HEK293 (cell line): ENCODE measurements at regions not wholly inside any gene's neighbourhood (a gene's known extent, or its start where the extent isn't known, plus 50 kb on each side); places are given as distances from the start of the nearest gene placed in this dataset.

Experiments
- CTCF ChIA-PET: fragments of 350-600 bp; formaldehyde crosslinking; extraction: SDS; loops from one replicate; lab custom pipeline; 2021; ENCODE audit warnings: antibody characterized with exemption; lab: Yijun Ruan, JAX
- POLR2A ChIA-PET: fragments of 300-600 bp; formaldehyde crosslinking; extraction: SDS; loops from one replicate; lab custom pipeline; 2020; ENCODE audit warnings: antibody characterized with exemption, inconsistent platforms; lab: Yijun Ruan, JAX
- H3K27ac ChIP-seq: fragments of 200-500 bp; sonication (Bioruptor generic); 2 replicates; pipeline ENCODE4 v1.5.1; 2014; ENCODE audit warnings: low read depth, low read length, control low read depth, inconsistent platforms; ENCODE audit errors: extremely low read depth
- H3K36me3 ChIP-seq, 2 experiments: fragments of 200-500 bp in 1 of 2; sonication (Bioruptor generic) in 1 of 2; 1 replicate in 1 of 2; 2 replicates in 1 of 2; pipeline ENCODE4 v1.5.1; 2014 to 2017; ENCODE audit warnings: inconsistent platforms in 2 of 2, low read length in 2 of 2; ENCODE audit not compliant: control insufficient read depth in 2 of 2, insufficient read depth in 1 of 2
- H3K4me1 ChIP-seq: fragments of 200-500 bp; sonication (Bioruptor generic); 2 replicates; pipeline ENCODE4 v1.5.1; 2014; ENCODE audit warnings: mild to moderate bottlenecking, low read length, inconsistent platforms; ENCODE audit not compliant: control insufficient read depth, insufficient read depth
- H3K4me3 ChIP-seq: 2 replicates; pipeline ENCODE4 v1.5.1; 2011; ENCODE audit warnings: low read depth, mild to moderate bottlenecking, control low read depth, low read length, moderate library complexity
- H3K9me3 ChIP-seq: fragments of 200-500 bp; sonication (Bioruptor generic); 2 replicates; pipeline ENCODE4 v1.5.1; 2014; ENCODE audit warnings: low read depth, low read length, inconsistent platforms; ENCODE audit not compliant: control insufficient read depth, insufficient read depth
- KLF10 ChIP-seq: fragments of 450-650 bp; IDR thresholded peaks from 2 replicates; pipeline ENCODE4 v1.5.1; 2018; ENCODE audit warnings: missing biosample characterization, mild to moderate bottlenecking, missing genetic modification characterization
- KLF9 ChIP-seq: fragments of 450-650 bp; formaldehyde crosslinking; IDR thresholded peaks from 2 replicates; pipeline ENCODE4 v1.5.1; 2016; ENCODE audit warnings: missing biosample characterization, missing genetic modification characterization, low read depth
- YY1 ChIP-seq: fragments of 450-650 bp; formaldehyde crosslinking; IDR thresholded peaks from 2 replicates; pipeline ENCODE4 v1.5.1; 2018; ENCODE audit warnings: missing biosample characterization, missing genetic modification characterization
- ZNF2 ChIP-seq: fragments of 450-650 bp; formaldehyde crosslinking; IDR thresholded peaks from 2 replicates; pipeline ENCODE4 v1.5.1; 2016; ENCODE audit warnings: missing biosample characterization, missing genetic modification characterization
- ZNF239 ChIP-seq: fragments of 450-650 bp; formaldehyde crosslinking; IDR thresholded peaks from 2 replicates; pipeline ENCODE4 v1.5.1; 2016; ENCODE audit warnings: missing biosample characterization, missing genetic modification characterization
- ZNF274 ChIP-seq, 2 experiments: fragments of 200-500 bp in 1 of 2; fragments of 450-650 bp in 1 of 2; sonication (Bioruptor generic) in 1 of 2; formaldehyde crosslinking in 1 of 2; IDR thresholded peaks; 2 replicates each; pipeline versions ENCODE4 v1.5.1 to v1.6.1; 2014 to 2016; ENCODE audit warnings: borderline replicate concordance in 1 of 2, inconsistent platforms in 1 of 2, low read length in 1 of 2, missing biosample characterization in 1 of 2, missing genetic modification characterization in 1 of 2
- ZNF311 ChIP-seq: fragments of 450-650 bp; formaldehyde crosslinking; IDR thresholded peaks from 2 replicates; pipeline ENCODE4 v1.5.1; 2017; ENCODE audit warnings: missing biosample characterization, missing genetic modification characterization, borderline replicate concordance
- ZNF324 ChIP-seq: fragments of 450-650 bp; formaldehyde crosslinking; IDR thresholded peaks from 2 replicates; pipeline ENCODE4 v1.5.1; 2016; ENCODE audit warnings: missing biosample characterization, missing genetic modification characterization
- ZNF394 ChIP-seq: fragments of 450-650 bp; formaldehyde crosslinking; IDR thresholded peaks from 2 replicates; pipeline ENCODE4 v1.5.1; 2016; ENCODE audit warnings: missing biosample characterization, missing genetic modification characterization, mild to moderate bottlenecking, moderate library complexity, borderline replicate concordance
- ZNF426 ChIP-seq: fragments of 450-650 bp; formaldehyde crosslinking; IDR thresholded peaks from 2 replicates; pipeline ENCODE4 v1.5.1; 2017; ENCODE audit warnings: missing biosample characterization, missing genetic modification characterization, mild to moderate bottlenecking, inconsistent platforms, moderate library complexity
- ZNF530 ChIP-seq: fragments of 450-650 bp; formaldehyde crosslinking; IDR thresholded peaks from 2 replicates; pipeline ENCODE4 v1.5.1; 2016; ENCODE audit warnings: low read depth, missing biosample characterization, missing genetic modification characterization
- ZNF549 ChIP-seq: fragments of 450-650 bp; IDR thresholded peaks from 2 replicates; pipeline ENCODE4 v1.5.1; 2018; ENCODE audit warnings: missing biosample characterization, missing genetic modification characterization, mild to moderate bottlenecking, inconsistent platforms, moderate library complexity
- ZNF670 ChIP-seq: fragments of 450-650 bp; formaldehyde crosslinking; IDR thresholded peaks from 2 replicates; pipeline ENCODE4 v1.5.1; 2016; ENCODE audit warnings: missing biosample characterization, missing genetic modification characterization, low read depth
- ZNF707 ChIP-seq: fragments of 450-650 bp; formaldehyde crosslinking; IDR thresholded peaks from 2 replicates; pipeline ENCODE4 v1.5.1; 2016; ENCODE audit warnings: missing biosample characterization, missing genetic modification characterization
- TF ChIP-seq, protein P1 (sequence below): fragments of 450-650 bp; formaldehyde crosslinking; IDR thresholded peaks from 2 replicates; pipeline ENCODE4 v1.5.1; 2016; ENCODE audit warnings: missing biosample characterization, missing genetic modification characterization, borderline replicate concordance

DNA sequence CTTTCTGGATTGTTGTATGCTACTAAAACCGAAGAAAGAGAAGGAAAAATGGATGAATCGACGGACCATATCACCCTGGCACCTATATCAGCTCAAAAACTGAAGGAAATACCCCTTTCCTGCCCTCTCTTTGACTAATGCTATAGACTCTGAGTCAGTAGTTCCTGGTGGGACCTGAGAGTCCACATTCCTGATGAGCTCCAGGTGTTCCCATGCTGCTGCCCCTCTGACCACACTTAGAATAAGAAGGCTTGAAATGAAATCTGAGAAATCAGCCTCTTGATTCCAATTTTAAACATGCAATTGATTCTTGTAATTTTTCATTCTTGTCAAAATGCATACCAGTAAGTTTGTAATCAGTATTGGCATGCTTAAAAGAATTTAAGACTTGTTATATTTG is 75.2 kb downstream of the PRL start (continued):
- TF ChIP-seq, protein P1, sequence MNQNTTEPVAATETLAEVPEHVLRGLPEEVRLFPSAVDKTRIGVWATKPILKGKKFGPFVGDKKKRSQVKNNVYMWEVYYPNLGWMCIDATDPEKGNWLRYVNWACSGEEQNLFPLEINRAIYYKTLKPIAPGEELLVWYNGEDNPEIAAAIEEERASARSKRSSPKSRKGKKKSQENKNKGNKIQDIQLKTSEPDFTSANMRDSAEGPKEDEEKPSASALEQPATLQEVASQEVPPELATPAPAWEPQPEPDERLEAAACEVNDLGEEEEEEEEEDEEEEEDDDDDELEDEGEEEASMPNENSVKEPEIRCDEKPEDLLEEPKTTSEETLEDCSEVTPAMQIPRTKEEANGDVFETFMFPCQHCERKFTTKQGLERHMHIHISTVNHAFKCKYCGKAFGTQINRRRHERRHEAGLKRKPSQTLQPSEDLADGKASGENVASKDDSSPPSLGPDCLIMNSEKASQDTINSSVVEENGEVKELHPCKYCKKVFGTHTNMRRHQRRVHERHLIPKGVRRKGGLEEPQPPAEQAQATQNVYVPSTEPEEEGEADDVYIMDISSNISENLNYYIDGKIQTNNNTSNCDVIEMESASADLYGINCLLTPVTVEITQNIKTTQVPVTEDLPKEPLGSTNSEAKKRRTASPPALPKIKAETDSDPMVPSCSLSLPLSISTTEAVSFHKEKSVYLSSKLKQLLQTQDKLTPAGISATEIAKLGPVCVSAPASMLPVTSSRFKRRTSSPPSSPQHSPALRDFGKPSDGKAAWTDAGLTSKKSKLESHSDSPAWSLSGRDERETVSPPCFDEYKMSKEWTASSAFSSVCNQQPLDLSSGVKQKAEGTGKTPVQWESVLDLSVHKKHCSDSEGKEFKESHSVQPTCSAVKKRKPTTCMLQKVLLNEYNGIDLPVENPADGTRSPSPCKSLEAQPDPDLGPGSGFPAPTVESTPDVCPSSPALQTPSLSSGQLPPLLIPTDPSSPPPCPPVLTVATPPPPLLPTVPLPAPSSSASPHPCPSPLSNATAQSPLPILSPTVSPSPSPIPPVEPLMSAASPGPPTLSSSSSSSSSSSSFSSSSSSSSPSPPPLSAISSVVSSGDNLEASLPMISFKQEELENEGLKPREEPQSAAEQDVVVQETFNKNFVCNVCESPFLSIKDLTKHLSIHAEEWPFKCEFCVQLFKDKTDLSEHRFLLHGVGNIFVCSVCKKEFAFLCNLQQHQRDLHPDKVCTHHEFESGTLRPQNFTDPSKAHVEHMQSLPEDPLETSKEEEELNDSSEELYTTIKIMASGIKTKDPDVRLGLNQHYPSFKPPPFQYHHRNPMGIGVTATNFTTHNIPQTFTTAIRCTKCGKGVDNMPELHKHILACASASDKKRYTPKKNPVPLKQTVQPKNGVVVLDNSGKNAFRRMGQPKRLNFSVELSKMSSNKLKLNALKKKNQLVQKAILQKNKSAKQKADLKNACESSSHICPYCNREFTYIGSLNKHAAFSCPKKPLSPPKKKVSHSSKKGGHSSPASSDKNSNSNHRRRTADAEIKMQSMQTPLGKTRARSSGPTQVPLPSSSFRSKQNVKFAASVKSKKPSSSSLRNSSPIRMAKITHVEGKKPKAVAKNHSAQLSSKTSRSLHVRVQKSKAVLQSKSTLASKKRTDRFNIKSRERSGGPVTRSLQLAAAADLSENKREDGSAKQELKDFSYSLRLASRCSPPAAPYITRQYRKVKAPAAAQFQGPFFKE (tag by site-specific recombination), result no peak
- TF ChIP-seq, all 188 proteins: peak for 0

DNA sequence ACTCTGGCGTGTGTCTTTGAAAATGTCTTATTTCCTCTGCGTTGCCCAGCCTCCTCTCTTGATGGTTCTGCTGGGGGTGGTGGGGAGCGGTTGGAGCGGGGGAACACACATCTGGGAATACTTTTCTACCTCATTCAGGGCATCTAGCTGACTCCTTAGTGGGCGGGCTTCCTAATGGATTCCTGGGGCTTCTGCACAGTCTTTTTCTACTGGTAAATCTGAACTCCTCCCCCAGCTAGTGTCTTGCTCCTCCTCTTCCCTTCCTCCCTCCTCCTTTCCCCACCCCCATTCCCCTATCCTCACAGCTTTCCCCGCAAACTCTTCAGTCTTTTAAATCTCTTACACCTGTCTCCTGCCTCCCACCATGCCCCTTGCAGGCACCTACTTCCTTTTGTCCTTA is 74.4 kb downstream of the PRL start:
- Histone ChIP-seq H3K9me3 (no peaks in the 10 kb centered on the region), H3K4me1 (no peaks in the 10 kb centered on the region), H3K4me3 (no peak overlapping the region), H3K27ac (no peak overlapping the region), H3K36me3 (no peaks in the 10 kb centered on the region)
- ChIA-PET CTCF (no interaction called here), POLR2A (no interaction called here)
- no peak for TF ChIP-seq KLF9 (tag by site-specific recombination)
- TF ChIP-seq ZNF530 (tag by site-specific recombination), result no peak
- no peak for TF ChIP-seq ZNF670 (tag by site-specific recombination)
- TF ChIP-seq ZNF239 (tag by site-specific recombination), result no peak
- TF ChIP-seq ZNF394 (tag by site-specific recombination), result no peak
- no peak for TF ChIP-seq ZNF426 (tag by site-specific recombination)
- no peak for TF ChIP-seq ZNF324 (tag by site-specific recombination)
- no peak for TF ChIP-seq ZNF274 (IDR thresholded peaks at IDR 0.05; ENCODE audit: low read length)
- no peak for TF ChIP-seq ZNF274 (tag by site-specific recombination; IDR thresholded peaks at IDR 0.05; ENCODE audit: borderline replicate concordance)
- TF ChIP-seq ZNF2 (tag by site-specific recombination), result no peak
- no peak for TF ChIP-seq YY1 (tag by site-specific recombination)
- TF ChIP-seq ZNF549, result no peak
- no peak for TF ChIP-seq ZNF707 (tag by site-specific recombination)

DNA sequence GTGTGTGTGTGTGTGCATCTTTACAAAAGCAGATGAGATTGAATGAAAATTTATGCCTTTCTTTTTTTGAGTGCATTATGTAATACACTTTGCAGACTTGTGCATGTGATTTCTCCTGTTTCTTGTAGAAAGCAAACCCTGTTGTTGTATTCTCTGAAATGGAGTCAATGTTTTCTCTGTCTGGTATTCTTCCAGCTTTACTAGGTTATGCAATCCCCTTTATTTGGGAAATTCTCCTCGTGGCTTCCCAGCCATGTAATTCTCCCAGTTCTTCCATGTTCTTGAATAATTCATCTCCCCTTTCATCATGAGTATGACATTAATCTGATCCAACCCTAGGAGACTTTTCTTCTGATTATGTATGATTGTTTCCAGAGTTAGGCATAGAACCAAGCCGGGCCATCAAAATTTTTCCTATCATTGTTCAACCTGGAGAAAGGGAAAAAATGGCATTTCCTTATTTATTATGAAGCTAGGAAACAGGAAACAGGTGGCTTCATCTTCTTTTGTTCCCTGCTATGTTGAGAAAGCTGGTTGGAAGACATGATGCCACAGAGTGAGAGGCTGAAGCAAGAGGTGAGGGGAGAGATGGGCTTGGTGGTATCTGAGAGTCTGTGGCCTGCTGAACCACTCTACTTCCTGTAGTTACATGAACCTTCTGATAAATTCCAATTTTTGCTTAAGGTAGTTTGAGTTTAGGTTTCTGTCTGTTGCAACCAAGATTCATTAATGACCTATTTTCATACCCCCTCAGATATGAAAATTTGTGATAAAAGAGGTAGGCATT is 68.8 kb downstream of the PRL start:
- ChIA-PET POLR2A (no interaction called here), CTCF (no interaction called here)
- TF ChIP-seq ZNF311 (tag by site-specific recombination) (no peak), KLF10 (no peak)
- no peaks in the 10 kb centered on the region for H3K9me3 ChIP-seq
- H3K27ac ChIP-seq, result no peak overlapping the region
- H3K4me1 ChIP-seq, result no peaks in the 10 kb centered on the region
- H3K4me3 ChIP-seq, result no peak overlapping the region
- H3K36me3 ChIP-seq, result no peaks in the 10 kb centered on the region
